ENCODE measurements at regions not wholly inside any gene's neighbourhood (a gene's known extent, or its start where the extent isn't known, plus 50 kb on each side); places are given as distances from the start of the nearest gene placed in this dataset.
"Not testable (repeated sequence)": the region's sequence is repeated elsewhere in the genome, so short reads cannot be mapped to it uniquely, and the experiment has no call there.

GRCh38 chr2:63700271-63700670 is 111.5 kb downstream of the MDH1 start:
- TF ChIP-seq CTCF (IDR thresholded peaks at IDR 0.05; ENCODE audit: low read depth, low read length, poor library complexity, severe bottlenecking) (no peak), EZH2phosphoT487 (IDR thresholded peaks at IDR 0.05; ENCODE audit: borderline replicate concordance, low read length) (no peak)
- no peaks in the 10 kb centered on the region for H4K20me1 ChIP-seq (ENCODE audit: control insufficient read depth, insufficient read depth, low read depth, low read length)
- H3K79me2 ChIP-seq (ENCODE audit: control insufficient read depth, low read length), result no peaks in the 10 kb centered on the region
- H3K4me1 ChIP-seq (ENCODE audit: control insufficient read depth, low read length), result peaks cover 17% of the 10 kb centered on the region
- H3K4me2 ChIP-seq (ENCODE audit: low read length), result no peak overlapping the region
- H3K27me3 ChIP-seq (ENCODE audit: control insufficient read depth, low read length), result no peaks in the 10 kb centered on the region
- no peaks in the 10 kb centered on the region for H3K9me3 ChIP-seq (ENCODE audit: control insufficient read depth, insufficient read depth, low read length)
- H3K4me3 ChIP-seq (ENCODE audit: low read length), result no peak overlapping the region
- H3K9me2 ChIP-seq (replicated peaks; ENCODE audit: control insufficient read depth, low read length), result no peaks in the 10 kb centered on the region
- H3K27ac ChIP-seq (ENCODE audit: low read depth, low read length), result no peak overlapping the region
- H3K36me3 ChIP-seq (ENCODE audit: control insufficient read depth, low read length), result no peaks in the 10 kb centered on the region
- no peaks in the 10 kb centered on the region for H3F3A ChIP-seq (ENCODE audit: control insufficient read depth, insufficient read depth)

- no peaks in the 10 kb centered on the region for H3K27me3 ChIP-seq (ENCODE audit: control insufficient read depth, low read length)
- no peaks in the 10 kb centered on the region for H3K9me3 ChIP-seq (ENCODE audit: control insufficient read depth, insufficient read depth, low read length)
- H4K20me1 ChIP-seq (ENCODE audit: control insufficient read depth, insufficient read depth, low read depth, low read length), result no peaks in the 10 kb centered on the region
- H3F3A ChIP-seq (ENCODE audit: control insufficient read depth, insufficient read depth), result no peaks in the 10 kb centered on the region
- H3K9me2 ChIP-seq (replicated peaks; ENCODE audit: control insufficient read depth, low read length), result no peaks in the 10 kb centered on the region
- no peak overlapping the region for H3K4me2 ChIP-seq (ENCODE audit: low read length)
- no peak overlapping the region for H3K4me3 ChIP-seq (ENCODE audit: low read length)
- H3K27ac ChIP-seq (ENCODE audit: low read depth, low read length), result no peak overlapping the region
- H3K79me2 ChIP-seq (ENCODE audit: control insufficient read depth, low read length), result no peaks in the 10 kb centered on the region
- TF ChIP-seq CTCF (IDR thresholded peaks at IDR 0.05; ENCODE audit: low read depth, low read length, poor library complexity, severe bottlenecking) (no peak), EZH2phosphoT487 (IDR thresholded peaks at IDR 0.05; ENCODE audit: borderline replicate concordance, low read length) (no peak)
- peaks cover 17% of the 10 kb centered on the region for H3K4me1 ChIP-seq (ENCODE audit: control insufficient read depth, low read length)
- no peaks in the 10 kb centered on the region for H3K36me3 ChIP-seq (ENCODE audit: control insufficient read depth, low read length)
These were observed 112.6 kb downstream of the MDH1 start for GRCh38 chr2:63701406-63701805.

GRCh38 chr2:63706084-63706483 is 117.3 kb downstream of the MDH1 start:
- H3K4me1 ChIP-seq (ENCODE audit: control insufficient read depth, low read length); H3K4me2 ChIP-seq (ENCODE audit: low read length); H3K27me3 ChIP-seq (ENCODE audit: control insufficient read depth, low read length); H3K9me2 ChIP-seq (replicated peaks; ENCODE audit: control insufficient read depth, low read length); H3F3A ChIP-seq (ENCODE audit: control insufficient read depth, insufficient read depth); H3K4me3 ChIP-seq (ENCODE audit: low read length); H3K9me3 ChIP-seq (ENCODE audit: control insufficient read depth, insufficient read depth, low read length); H3K79me2 ChIP-seq (ENCODE audit: control insufficient read depth, low read length); H3K27ac ChIP-seq (ENCODE audit: low read depth, low read length); H3K36me3 ChIP-seq (ENCODE audit: control insufficient read depth, low read length); H4K20me1 ChIP-seq (ENCODE audit: control insufficient read depth, insufficient read depth, low read depth, low read length): not testable (repeated sequence)

- TF ChIP-seq EZH2phosphoT487 (IDR thresholded peaks at IDR 0.05; ENCODE audit: borderline replicate concordance, low read length), result no peak
- no peak for TF ChIP-seq CTCF (IDR thresholded peaks at IDR 0.05; ENCODE audit: low read depth, low read length, poor library complexity, severe bottlenecking)
- Histone ChIP-seq H3K27me3 (ENCODE audit: control insufficient read depth, low read length) (no peaks in the 10 kb centered on the region), H3K4me2 (ENCODE audit: low read length) (no peak overlapping the region), H3K4me3 (ENCODE audit: low read length) (no peak overlapping the region), H3K79me2 (ENCODE audit: control insufficient read depth, low read length) (no peaks in the 10 kb centered on the region), H3F3A (ENCODE audit: control insufficient read depth, insufficient read depth) (no peaks in the 10 kb centered on the region), H3K4me1 (ENCODE audit: control insufficient read depth, low read length) (no peaks in the 10 kb centered on the region), H3K9me3 (ENCODE audit: control insufficient read depth, insufficient read depth, low read length) (no peaks in the 10 kb centered on the region), H3K9me2 (replicated peaks; ENCODE audit: control insufficient read depth, low read length) (no peaks in the 10 kb centered on the region), H3K27ac (ENCODE audit: low read depth, low read length) (no peak overlapping the region), H3K36me3 (ENCODE audit: control insufficient read depth, low read length) (no peaks in the 10 kb centered on the region), H4K20me1 (ENCODE audit: control insufficient read depth, insufficient read depth, low read depth, low read length) (no peaks in the 10 kb centered on the region)
These were observed 122.0 kb downstream of the MDH1 start for GRCh38 chr2:63710732-63711131.
